Kidney (tissue), 13 donors: ENCODE measurements at regions not wholly inside any gene's neighbourhood (a gene's known extent, or its start where the extent isn't known, plus 50 kb on each side); places are given as distances from the start of the nearest gene placed in this dataset.

ENCODE experiments used
- DNase-seq, 5 donors: peaks; one replicate each; pipeline ENCODE4 v3.0.0-alpha.2; 2013 to 2020
- FAIRE-seq: peaks from 2 replicates; lab custom pipeline; 2012; peaks lifted over from hg19 to GRCh38; lab: Jason Lieb, UNC
- H3K27ac ChIP-seq, 2 donors: one replicate each; pipeline ENCODE4 v1.7.0; 2013; ENCODE audit warnings: low read depth in 2 of 2, low read length in 2 of 2, inconsistent platforms in 1 of 2
- H3K27me3 ChIP-seq: one replicate; pipeline ENCODE4 v1.7.1; 2013; ENCODE audit warnings: low read length, inconsistent platforms; ENCODE audit not compliant: control insufficient read depth, insufficient read depth
- H3K36me3 ChIP-seq, 3 donors: one replicate each; pipeline versions ENCODE4 v1.7.0 to v1.7.1; 2013; ENCODE audit warnings: low read length in 3 of 3, control low read depth in 1 of 3, inconsistent platforms in 1 of 3; ENCODE audit not compliant: insufficient read depth in 3 of 3, control insufficient read depth in 2 of 3
- H3K4me1 ChIP-seq, 3 donors: one replicate each; pipeline versions ENCODE4 v1.7.0 to v1.7.1; 2013; ENCODE audit warnings: low read length in 3 of 3, inconsistent platforms in 1 of 3, low read depth in 1 of 3; ENCODE audit not compliant: control insufficient read depth in 2 of 3, insufficient read depth in 2 of 3
- H3K4me3 ChIP-seq, 3 donors: one replicate each; pipeline versions ENCODE4 v1.7.0 to v1.8.1; 2013; ENCODE audit warnings: low read length in 3 of 3, control low read depth in 1 of 3, inconsistent platforms in 1 of 3
- H3K9ac ChIP-seq, 3 donors: one replicate each; pipeline versions ENCODE4 v1.7.0 to v1.7.1; 2013; ENCODE audit warnings: low read length in 3 of 3, control low read depth in 1 of 3, inconsistent platforms in 1 of 3
- H3K9me3 ChIP-seq, 3 donors: one replicate each; pipeline versions ENCODE4 v1.7.0 to v1.7.1; 2013; ENCODE audit warnings: low read length in 3 of 3, control low read depth in 1 of 3, inconsistent platforms in 1 of 3; ENCODE audit not compliant: control insufficient read depth in 2 of 3, insufficient read depth in 1 of 3
- CTCF ChIP-seq: IDR thresholded peaks from 3 replicates; pipeline ENCODE4 v1.5.1; 2012; ENCODE audit warnings: mild to moderate bottlenecking, moderate library complexity, borderline replicate concordance; ENCODE audit not compliant: insufficient read depth; ENCODE audit errors: extremely low read depth
- intact Hi-C: fragments of 100-400 bp; cut with DNase I; formaldehyde crosslinking; loops from one replicate; pipeline ENCODE4 v1.11.1; 2022
- donor health status: control.
- donor health status: control.
- donor health status: control.
- donor health status: control.
- donor health status: control.
- donor health status: DM: yes; HTN: yes; CAD: no.
- donor health status: Normal renal cell carcinoma (clear cell type).

GRCh38 chr5:99004960-99005359 is 76.2 kb upstream of the CHD1 start:
- H3K27ac ChIP-seq: no peak overlapping the region
- DNase-seq: no peak
- intact Hi-C loops: no loop called here
- H3K27me3 ChIP-seq: no peaks in the 10 kb centered on the region
- no peak for FAIRE-seq
- H3K4me3 ChIP-seq: no peak overlapping the region
- no peaks in the 10 kb centered on the region for H3K4me1 ChIP-seq
- no peaks in the 10 kb centered on the region for H3K9me3 ChIP-seq
- no peaks in the 10 kb centered on the region for H3K36me3 ChIP-seq
- TF ChIP-seq CTCF: no peak
- no peak overlapping the region for H3K9ac ChIP-seq

- H3K4me3 ChIP-seq: no peak overlapping the region
- intact Hi-C loops: no loop called here
- H3K4me1 ChIP-seq: no peaks in the 10 kb centered on the region
- DNase-seq (no peak), FAIRE-seq (no peak)
- H3K36me3 ChIP-seq: no peaks in the 10 kb centered on the region
- TF ChIP-seq CTCF: no peak
- no peaks in the 10 kb centered on the region for H3K9me3 ChIP-seq
- H3K27me3 ChIP-seq: no peaks in the 10 kb centered on the region
- H3K9ac ChIP-seq: no peak overlapping the region
- H3K27ac ChIP-seq: no peak overlapping the region
Observed at GRCh38 chr5:99000876-99001275, 72.1 kb upstream of the CHD1 start.

- FAIRE-seq: no peak
Observed at GRCh38 chr5:99000221-99000620, 71.4 kb upstream of the CHD1 start.

More at GRCh38 chr5:99000221-99000620, 71.4 kb upstream of the CHD1 start:
- no peaks in the 10 kb centered on the region for H3K4me1 ChIP-seq
- H3K9ac ChIP-seq: no peak overlapping the region
- H3K4me3 ChIP-seq: no peak overlapping the region
- no peak for DNase-seq
- no peaks in the 10 kb centered on the region for H3K27me3 ChIP-seq
- TF ChIP-seq CTCF: no peak
- no peak overlapping the region for H3K27ac ChIP-seq
- intact Hi-C loops: no loop called here
- no peaks in the 10 kb centered on the region for H3K36me3 ChIP-seq
- H3K9me3 ChIP-seq: no peaks in the 10 kb centered on the region
